Endothelial cell of umbilical vein (primary cell): ENCODE measurements at regions not wholly inside any gene's neighbourhood (a gene's known extent, or its start where the extent isn't known, plus 50 kb on each side); places are given as distances from the start of the nearest gene placed in this dataset.

ENCODE experiments used
- EZH2 ChIP-seq: IDR thresholded peaks from 2 replicates; pipeline ENCODE4 v1.6.1; 2012; ENCODE audit warnings: borderline replicate concordance, low read depth, mild to moderate bottlenecking, moderate library complexity, low read length, inconsistent platforms; ENCODE audit not compliant: severe bottlenecking
- POLR2A ChIP-seq: IDR thresholded peaks from 2 replicates; pipeline ENCODE4 v1.6.1; 2012; ENCODE audit warnings: low read depth, mild to moderate bottlenecking, control low read depth, low read length
- TF ChIP-seq, protein P1 (sequence below), 2 donors: IDR thresholded peaks; 1 replicate in 1 of 2; 2 replicates in 1 of 2; pipeline ENCODE4 v1.5.1; 2011; ENCODE audit warnings: low read length in 2 of 2, mild to moderate bottlenecking in 2 of 2, moderate library complexity in 2 of 2, control low read depth in 1 of 2, inconsistent platforms in 1 of 2, low read depth in 1 of 2; ENCODE audit not compliant: insufficient read depth in 1 of 2; ENCODE audit errors: extremely low read depth in 1 of 2

DNA sequence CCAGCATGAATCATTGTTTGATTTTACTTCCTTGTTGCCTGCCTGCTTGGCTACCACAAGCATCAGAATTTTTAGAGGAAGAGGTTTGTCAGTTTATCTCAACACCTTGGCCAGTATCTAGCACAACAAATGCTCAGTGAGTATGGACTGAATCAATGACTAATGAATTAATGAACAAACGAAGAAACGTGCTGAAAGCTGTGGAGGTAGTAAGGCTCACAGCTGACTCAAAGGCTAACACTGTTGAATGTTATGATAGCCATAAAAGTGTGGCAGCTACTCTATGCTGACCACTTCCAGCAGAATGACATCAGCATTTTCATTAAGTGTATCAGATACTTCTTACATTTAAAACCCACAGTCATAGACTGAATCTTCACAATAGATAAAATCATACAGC is 543.4 kb downstream of the IRS1 start:
- TF ChIP-seq POLR2A (no peak), EZH2 (no peak)
- TF ChIP-seq, protein P1, sequence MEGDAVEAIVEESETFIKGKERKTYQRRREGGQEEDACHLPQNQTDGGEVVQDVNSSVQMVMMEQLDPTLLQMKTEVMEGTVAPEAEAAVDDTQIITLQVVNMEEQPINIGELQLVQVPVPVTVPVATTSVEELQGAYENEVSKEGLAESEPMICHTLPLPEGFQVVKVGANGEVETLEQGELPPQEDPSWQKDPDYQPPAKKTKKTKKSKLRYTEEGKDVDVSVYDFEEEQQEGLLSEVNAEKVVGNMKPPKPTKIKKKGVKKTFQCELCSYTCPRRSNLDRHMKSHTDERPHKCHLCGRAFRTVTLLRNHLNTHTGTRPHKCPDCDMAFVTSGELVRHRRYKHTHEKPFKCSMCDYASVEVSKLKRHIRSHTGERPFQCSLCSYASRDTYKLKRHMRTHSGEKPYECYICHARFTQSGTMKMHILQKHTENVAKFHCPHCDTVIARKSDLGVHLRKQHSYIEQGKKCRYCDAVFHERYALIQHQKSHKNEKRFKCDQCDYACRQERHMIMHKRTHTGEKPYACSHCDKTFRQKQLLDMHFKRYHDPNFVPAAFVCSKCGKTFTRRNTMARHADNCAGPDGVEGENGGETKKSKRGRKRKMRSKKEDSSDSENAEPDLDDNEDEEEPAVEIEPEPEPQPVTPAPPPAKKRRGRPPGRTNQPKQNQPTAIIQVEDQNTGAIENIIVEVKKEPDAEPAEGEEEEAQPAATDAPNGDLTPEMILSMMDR (IDR thresholded peaks at IDR 0.05; ENCODE audit: extremely low read depth in 1 of 2, insufficient read depth in 1 of 2, low read depth in 1 of 2, low read length in 2 of 2): no peak
